Rectal smooth muscle tissue (tissue), 1 donor: ENCODE measurements at regions not wholly inside any gene's neighbourhood (a gene's known extent, or its start where the extent isn't known, plus 50 kb on each side); places are given as distances from the start of the nearest gene placed in this dataset.

Experiments used
- H3K27ac ChIP-seq: one replicate; pipeline ENCODE4 v1.7.0; 2013; ENCODE audit warnings: low read depth, low read length, inconsistent platforms
- H3K27me3 ChIP-seq: one replicate; pipeline ENCODE4 v1.7.0; 2013; ENCODE audit warnings: low read length; ENCODE audit not compliant: control insufficient read depth, insufficient read depth
- H3K36me3 ChIP-seq: one replicate; pipeline ENCODE4 v1.7.0; 2013; ENCODE audit warnings: low read length; ENCODE audit not compliant: control insufficient read depth, insufficient read depth
- H3K4me1 ChIP-seq: one replicate; pipeline ENCODE4 v1.7.0; 2013; ENCODE audit warnings: low read length; ENCODE audit not compliant: control insufficient read depth, insufficient read depth
- H3K4me3 ChIP-seq: one replicate; pipeline ENCODE4 v1.7.0; 2013; ENCODE audit warnings: low read length
- H3K9ac ChIP-seq: one replicate; pipeline ENCODE4 v1.7.0; 2013; ENCODE audit warnings: low read length

GRCh38 chr1:94713472-94714141 is 106.5 kb upstream of the SLC44A3 start:
- Histone ChIP-seq H3K27me3 (no peaks in the 10 kb centered on the region), H3K4me3 (no peak overlapping the region), H3K9ac (no peak overlapping the region), H3K27ac (peak overlapping the region; percentile 22), H3K4me1 (peaks cover 2% of the 10 kb centered on the region), H3K36me3 (no peaks in the 10 kb centered on the region)

- no peak overlapping the region for H3K4me3 ChIP-seq
- no peak overlapping the region for H3K9ac ChIP-seq
- no peak overlapping the region for H3K27ac ChIP-seq
- no peaks in the 10 kb centered on the region for H3K27me3 ChIP-seq
- H3K4me1 ChIP-seq: peaks cover 2% of the 10 kb centered on the region
- no peaks in the 10 kb centered on the region for H3K36me3 ChIP-seq
Measured at GRCh38 chr1:94709891-94710581, 110.1 kb upstream of the SLC44A3 start.

- Histone ChIP-seq H3K27me3 (no peaks in the 10 kb centered on the region), H3K27ac (no peak overlapping the region), H3K4me1 (peaks cover 2% of the 10 kb centered on the region), H3K4me3 (no peak overlapping the region), H3K36me3 (no peaks in the 10 kb centered on the region), H3K9ac (no peak overlapping the region)
Measured at GRCh38 chr1:94708811-94709210, 111.3 kb upstream of the SLC44A3 start.

GRCh38 chr1:94708299-94708685 is 111.9 kb upstream of the SLC44A3 start:
- Histone ChIP-seq H3K4me1 (peaks cover 2% of the 10 kb centered on the region), H3K9ac (no peak overlapping the region), H3K27ac (no peak overlapping the region), H3K4me3 (no peak overlapping the region), H3K27me3 (no peaks in the 10 kb centered on the region), H3K36me3 (no peaks in the 10 kb centered on the region)

GRCh38 chr1:94707321-94708298 is 112.5 kb upstream of the SLC44A3 start:
- no peak overlapping the region for H3K4me3 ChIP-seq
- no peaks in the 10 kb centered on the region for H3K27me3 ChIP-seq
- no peaks in the 10 kb centered on the region for H3K4me1 ChIP-seq
- H3K36me3 ChIP-seq: no peaks in the 10 kb centered on the region
- no peak overlapping the region for H3K9ac ChIP-seq
- peak overlapping the region; percentile 4 for H3K27ac ChIP-seq

GRCh38 chr1:94702442-94702815 is 117.7 kb upstream of the SLC44A3 start:
- H3K4me3 ChIP-seq: no peak overlapping the region
- no peak overlapping the region for H3K9ac ChIP-seq
- no peak overlapping the region for H3K27ac ChIP-seq
- no peaks in the 10 kb centered on the region for H3K27me3 ChIP-seq
- no peaks in the 10 kb centered on the region for H3K36me3 ChIP-seq
- no peaks in the 10 kb centered on the region for H3K4me1 ChIP-seq

GRCh38 chr1:94701796-94702441 is 118.2 kb upstream of the SLC44A3 start:
- H3K27ac ChIP-seq: no peak overlapping the region
- no peaks in the 10 kb centered on the region for H3K36me3 ChIP-seq
- no peak overlapping the region for H3K4me3 ChIP-seq
- H3K4me1 ChIP-seq: no peaks in the 10 kb centered on the region
- H3K9ac ChIP-seq: no peak overlapping the region
- H3K27me3 ChIP-seq: no peaks in the 10 kb centered on the region

- H3K27ac ChIP-seq: no peak overlapping the region
- H3K4me1 ChIP-seq: no peaks in the 10 kb centered on the region
- no peak overlapping the region for H3K4me3 ChIP-seq
- no peak overlapping the region for H3K9ac ChIP-seq
- H3K27me3 ChIP-seq: no peaks in the 10 kb centered on the region
- no peaks in the 10 kb centered on the region for H3K36me3 ChIP-seq
Measured at GRCh38 chr1:94698759-94699502, 121.2 kb upstream of the SLC44A3 start.

- Histone ChIP-seq H3K27me3 (no peaks in the 10 kb centered on the region), H3K9ac (no peak overlapping the region), H3K4me1 (no peaks in the 10 kb centered on the region), H3K4me3 (no peak overlapping the region), H3K27ac (no peak overlapping the region), H3K36me3 (no peaks in the 10 kb centered on the region)
Measured at GRCh38 chr1:94698356-94698755, 121.8 kb upstream of the SLC44A3 start.

GRCh38 chr1:94697839-94698238 is 122.3 kb upstream of the SLC44A3 start:
- no peaks in the 10 kb centered on the region for H3K27me3 ChIP-seq
- H3K36me3 ChIP-seq: no peaks in the 10 kb centered on the region
- no peak overlapping the region for H3K27ac ChIP-seq

GRCh38 chr1:94694226-94694915 is 125.8 kb upstream of the SLC44A3 start:
- H3K4me1 ChIP-seq: no peaks in the 10 kb centered on the region
- H3K27me3 ChIP-seq: no peaks in the 10 kb centered on the region
- H3K9ac ChIP-seq: no peak overlapping the region

More at GRCh38 chr1:94697839-94698238, 122.3 kb upstream of the SLC44A3 start:
- Histone ChIP-seq H3K9ac (no peak overlapping the region), H3K4me3 (no peak overlapping the region), H3K4me1 (no peaks in the 10 kb centered on the region)

More at GRCh38 chr1:94694226-94694915, 125.8 kb upstream of the SLC44A3 start:
- Histone ChIP-seq H3K27ac (no peak overlapping the region), H3K36me3 (no peaks in the 10 kb centered on the region), H3K4me3 (no peak overlapping the region)
